Hepatic stellate cell (primary cell): ENCODE measurements at regions not wholly inside any gene's neighbourhood (a gene's known extent, or its start where the extent isn't known, plus 50 kb on each side); places are given as distances from the start of the nearest gene placed in this dataset.
"Not testable (repeated sequence)": the region's sequence is repeated elsewhere in the genome, so short reads cannot be mapped to it uniquely, and the experiment has no call there.

Source experiments
- DNase-seq: peaks from one replicate; pipeline ENCODE4 v3.0.0; 2011; ENCODE audit warnings: low spot score

DNA sequence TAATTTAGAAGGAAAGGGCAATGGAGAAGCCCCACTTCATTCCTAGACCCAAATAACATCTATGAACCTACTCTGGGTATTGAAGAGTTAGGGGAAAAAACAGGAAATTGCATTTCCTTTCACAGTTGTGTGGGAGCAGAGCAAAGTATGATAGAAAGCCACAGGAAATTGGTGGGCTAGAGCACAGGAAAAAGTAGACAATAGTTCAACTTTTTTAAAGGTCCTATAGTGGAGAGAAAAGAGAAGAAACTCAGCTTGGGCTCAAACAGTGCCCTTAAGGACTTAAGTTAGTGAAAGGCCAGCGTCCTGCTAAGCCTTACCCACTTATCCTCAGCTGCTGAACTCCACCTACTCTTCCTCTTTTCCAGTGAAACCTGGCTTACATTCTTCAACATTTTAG is 258.1 kb downstream of the DPY19L2 start:
- DNase-seq, result no peak

DNA sequence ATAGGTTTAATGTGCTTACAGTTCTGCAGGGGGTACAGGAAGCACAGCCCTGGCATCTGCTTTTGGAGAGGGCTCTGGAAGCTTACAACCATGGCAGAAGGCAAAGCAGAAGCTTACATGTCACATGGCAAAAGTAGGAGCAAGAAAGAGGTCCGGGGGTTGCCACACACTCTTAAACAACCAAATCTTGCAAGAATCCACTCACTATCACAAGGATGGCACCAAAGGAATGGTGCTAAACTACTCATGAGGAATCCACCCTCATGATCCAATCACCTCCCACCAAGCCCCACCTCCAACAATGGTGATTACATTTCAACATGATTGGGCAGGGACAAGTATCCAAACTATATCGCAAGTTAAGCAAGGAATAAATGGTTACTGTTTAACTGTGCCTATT is 255.8 kb upstream of the AVPR1A start:
- no peak for DNase-seq

DNA sequence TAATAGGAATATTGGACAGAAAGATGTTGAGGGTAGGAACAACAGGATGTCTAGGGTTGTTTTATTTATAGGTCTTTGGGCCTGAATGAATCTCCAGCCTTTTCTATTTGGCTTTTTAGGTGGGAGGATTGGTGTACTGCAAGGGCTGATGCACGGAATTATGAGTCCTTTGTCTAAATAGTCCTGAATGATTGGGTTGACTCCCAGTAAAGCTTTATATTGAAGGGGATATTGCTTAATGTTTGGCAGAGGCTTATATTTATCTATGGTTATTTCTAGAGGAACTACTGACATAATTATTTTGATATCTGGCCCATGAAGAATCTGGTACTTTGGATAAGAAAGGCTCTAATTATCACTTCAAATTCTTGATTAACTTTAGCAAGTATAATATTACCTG is 253.6 kb upstream of the AVPR1A start:
- DNase-seq, result no peak

DNA sequence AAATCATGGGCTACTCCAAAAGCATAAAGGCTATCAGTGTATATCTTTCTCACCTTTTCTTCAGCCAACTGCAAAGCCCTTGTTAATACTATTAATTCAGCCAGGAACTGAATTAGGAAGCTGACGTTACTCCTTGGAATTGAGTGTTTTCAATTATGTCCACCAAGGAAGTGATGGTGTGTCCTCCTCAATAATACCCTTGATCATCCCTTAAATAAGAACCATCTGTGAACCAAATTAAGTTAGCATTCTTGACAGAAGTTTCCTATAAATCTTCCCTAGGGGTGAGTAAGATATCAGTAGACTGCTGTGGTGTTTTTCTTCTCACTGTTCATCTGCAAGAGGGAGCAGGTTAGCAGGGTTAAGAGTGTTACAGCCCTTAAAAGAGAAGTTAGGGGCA is 252.3 kb upstream of the AVPR1A start:
- DNase-seq, result no peak

DNA sequence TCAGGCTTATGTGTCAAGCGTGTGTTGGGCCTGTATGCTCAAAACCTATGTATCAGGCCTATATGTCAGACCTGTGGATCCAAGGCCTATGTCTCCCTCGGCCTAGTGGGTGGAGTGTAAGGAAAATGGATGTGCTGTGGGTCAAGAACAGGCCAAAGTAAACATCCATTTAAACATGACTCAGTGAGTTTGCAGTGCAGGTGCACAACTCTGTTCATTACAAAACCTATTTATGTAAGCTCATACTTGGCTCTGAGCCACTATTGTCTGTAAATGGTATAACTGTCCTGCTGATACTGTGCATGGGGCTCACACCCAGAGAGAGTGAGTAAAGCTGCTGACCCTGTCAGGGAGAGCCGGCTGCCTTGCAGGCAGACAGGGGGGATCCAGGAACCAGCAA is 249.7 kb upstream of the AVPR1A start:
- no peak for DNase-seq

DNA sequence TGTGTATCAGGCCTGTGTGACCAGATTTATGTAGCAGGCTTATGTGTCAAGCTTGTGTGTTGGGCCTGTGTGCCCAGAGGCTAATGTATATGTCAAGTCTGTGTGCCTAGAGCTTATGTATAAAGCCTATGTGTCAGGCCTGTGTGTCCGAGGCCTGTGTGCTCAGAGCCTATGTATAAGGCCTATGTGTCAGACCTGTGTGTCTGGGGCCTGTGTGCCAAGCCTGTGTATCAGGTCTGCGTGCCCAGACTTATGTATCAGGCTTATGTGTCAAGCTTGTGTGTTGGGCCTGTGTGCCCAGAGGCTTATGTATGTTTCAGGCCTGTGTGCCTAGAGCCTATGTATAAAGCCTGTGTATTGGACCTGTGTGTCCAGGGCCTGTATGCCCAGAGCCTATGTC is 249.3 kb upstream of the AVPR1A start:
- DNase-seq, result no peak

DNA sequence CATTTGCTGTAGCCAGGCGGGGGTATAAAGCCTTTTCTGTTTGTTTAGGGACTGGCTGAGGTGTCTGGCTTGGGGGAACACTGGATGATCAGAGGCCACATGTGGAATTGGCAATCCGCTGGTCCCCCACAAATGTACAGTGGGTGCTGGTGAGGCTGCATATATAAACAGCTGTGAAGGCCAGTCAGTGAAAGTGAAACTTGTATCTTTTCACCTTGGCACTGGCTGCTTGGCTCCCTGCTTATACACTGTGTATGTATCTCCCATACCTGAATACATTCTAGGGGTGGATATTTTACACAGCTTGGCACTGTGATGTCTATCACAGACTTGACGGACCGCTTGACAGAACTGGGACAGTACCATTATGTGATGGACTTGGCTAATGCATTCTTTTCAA is 246.8 kb upstream of the AVPR1A start:
- no peak for DNase-seq

DNA sequence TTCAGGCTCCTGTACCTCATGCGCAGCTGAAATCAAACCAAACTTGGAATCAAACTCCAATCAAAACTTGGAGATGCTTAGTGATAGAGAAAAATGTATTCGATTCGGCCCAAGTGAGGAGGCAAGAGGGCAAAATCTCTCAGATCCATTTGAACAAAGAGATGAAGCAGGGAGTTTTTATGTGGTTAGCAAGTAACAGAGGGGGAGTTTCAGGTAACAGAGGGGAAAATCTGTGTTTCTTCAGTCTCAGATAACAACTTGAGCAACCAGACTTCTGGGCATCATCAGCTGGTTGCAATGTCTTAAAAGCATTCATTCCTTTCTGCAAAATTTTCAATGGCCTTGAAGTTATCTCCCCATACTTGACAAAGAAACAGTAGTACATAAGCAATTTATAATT is 245.1 kb upstream of the AVPR1A start:
- no peak for DNase-seq

DNA sequence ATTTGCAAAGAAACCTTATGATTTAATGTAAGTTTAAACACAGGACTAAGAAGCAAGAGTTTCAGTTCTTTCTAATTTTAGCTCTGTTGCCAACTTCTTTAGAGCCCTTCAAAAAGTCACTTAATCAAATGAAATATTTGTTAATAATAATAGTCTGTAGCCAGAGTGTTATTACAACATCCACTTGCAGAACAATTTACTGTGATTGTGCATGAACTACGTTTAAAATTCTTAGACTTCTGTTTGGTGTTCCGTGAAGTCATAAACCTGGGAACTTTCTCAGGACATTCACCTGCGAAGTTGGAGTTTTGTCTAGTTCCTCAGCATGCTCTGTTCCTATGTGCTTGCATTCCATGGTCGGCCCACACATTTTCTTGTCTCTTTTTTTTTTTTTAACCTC is 244.0 kb upstream of the AVPR1A start:
- no peak for DNase-seq

DNA sequence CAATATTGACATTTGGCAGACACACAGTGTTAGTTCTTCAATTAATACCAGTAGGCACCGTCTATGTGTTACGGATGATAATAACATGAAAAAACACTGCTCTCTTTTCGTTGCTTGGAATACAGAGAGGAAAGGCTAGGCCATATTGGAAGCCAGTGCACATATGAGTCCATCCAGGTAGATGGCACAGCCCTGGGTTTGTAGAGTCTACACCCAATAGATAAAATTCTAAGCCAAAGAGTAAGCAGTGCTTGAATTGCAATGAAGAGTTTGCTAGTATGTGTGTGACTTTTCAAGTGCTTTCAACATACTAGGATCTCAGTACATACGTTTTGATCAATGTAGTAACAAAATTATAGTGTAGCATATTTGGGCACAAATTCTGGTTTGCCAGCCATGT is 243.3 kb upstream of the AVPR1A start:
- no peak for DNase-seq

DNA sequence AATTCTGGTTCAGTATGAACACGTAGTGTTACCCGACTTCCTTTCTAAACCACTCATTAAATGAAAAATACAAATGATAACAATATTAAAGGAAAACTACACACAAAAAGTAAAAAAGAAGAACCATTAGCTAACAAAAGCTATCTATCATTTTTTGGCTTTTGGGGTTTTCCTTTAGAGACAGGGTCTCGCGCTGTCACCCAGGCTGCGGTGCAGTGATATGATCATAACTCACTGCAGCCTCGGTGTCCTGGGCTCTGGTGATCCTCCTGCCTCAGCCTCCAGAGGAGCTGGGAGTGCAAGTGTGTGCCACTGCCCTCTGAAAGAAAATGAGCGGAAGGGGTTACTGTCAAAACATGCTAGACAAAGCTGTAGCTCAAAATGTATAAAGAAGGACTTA is 238.2 kb upstream of the AVPR1A start:
- no peak for DNase-seq

DNA sequence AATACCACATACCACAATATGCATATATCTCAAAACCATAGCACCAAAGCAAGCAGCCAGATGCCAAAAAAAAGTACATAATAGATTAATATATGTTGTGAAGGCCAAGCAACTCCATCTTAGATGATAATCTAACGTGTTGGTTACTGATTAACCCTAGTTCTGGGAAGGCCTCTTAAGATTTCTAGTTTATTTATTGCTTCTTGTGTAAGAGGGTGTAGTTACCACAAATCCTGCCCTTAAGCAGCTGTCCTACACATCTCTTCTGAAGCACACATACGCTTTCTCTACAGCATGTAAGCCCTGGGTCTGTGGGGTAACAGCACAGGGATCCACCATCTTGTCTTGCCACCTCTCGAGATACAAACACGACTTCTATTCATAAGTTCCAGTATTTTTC is 236.8 kb upstream of the AVPR1A start:
- DNase-seq, result no peak

DNA sequence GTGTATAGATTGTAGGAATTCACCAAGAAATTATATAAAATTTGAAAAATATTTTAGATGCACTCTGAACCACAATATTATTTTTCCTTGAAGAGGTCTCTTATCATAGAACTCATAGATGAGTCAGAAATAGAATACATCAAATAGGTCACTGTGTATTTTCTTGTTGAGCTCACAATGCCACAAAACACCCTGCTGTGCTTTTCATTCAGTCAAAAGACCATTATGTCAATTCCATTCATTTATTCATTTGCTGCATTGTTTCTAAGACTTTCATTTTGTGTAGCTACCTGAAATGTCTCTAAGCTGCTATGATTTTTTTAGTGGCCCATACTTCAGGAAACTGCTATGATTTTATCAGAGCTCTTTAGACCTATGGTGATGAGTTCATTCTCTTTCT is 231.9 kb upstream of the AVPR1A start:
- no peak for DNase-seq

DNA sequence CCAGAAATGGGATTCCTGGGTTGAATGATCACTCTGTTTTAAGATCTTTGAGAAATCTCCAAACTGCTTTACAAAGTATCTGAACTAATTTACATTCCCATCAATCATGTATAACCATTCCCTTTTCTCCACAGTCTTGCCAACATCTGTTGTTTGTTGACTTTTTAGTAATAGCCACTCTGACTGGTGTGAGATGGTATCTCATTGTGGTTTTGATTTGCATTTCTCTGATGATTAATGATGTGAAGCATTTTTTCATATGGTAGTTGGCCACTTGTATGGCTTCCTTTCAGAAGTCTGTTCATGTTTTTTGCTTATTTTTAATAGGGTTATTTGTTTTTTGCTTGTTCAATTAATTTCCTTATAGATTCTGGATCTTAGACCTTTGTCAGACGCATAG is 211.8 kb upstream of the AVPR1A start:
- DNase-seq, result no peak

DNA sequence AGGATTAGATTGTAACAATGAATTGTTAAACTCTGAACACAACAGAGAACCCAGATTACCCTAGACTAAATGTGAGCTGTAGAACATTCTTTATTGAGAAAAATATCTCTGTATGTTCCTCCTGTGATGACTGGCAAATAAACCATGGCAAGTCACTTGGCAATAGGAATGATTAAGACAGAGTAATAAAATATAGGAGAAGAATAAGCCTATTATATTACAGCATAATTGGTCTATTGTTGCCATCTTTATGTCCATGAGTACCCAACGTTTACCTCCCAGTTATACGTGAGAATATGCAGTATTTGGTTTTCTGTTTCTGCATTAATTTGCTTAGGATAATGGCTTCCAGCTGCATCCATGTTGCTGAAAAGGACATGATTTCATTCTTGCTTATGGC is 211.2 kb upstream of the AVPR1A start:
- DNase-seq, result no peak

DNA sequence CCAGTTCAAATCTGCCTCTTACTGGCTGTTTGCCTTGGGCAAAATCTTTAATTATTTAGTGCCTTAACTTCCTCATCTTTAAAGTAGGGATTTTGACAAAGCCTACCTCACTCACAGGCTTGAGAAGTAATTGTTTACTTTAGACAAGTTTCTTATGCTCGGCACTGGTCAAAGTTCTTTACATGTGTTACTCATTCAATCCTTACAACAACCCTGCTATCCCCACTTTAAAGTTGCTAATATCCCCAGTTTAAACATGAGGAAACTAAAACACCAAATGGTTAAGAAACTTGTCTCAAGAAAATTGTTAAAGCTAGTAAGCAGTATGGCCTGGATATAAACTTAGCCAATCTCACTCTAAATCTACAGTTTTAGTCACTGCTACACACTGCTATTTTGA is 204.0 kb upstream of the AVPR1A start:
- no peak for DNase-seq

DNA sequence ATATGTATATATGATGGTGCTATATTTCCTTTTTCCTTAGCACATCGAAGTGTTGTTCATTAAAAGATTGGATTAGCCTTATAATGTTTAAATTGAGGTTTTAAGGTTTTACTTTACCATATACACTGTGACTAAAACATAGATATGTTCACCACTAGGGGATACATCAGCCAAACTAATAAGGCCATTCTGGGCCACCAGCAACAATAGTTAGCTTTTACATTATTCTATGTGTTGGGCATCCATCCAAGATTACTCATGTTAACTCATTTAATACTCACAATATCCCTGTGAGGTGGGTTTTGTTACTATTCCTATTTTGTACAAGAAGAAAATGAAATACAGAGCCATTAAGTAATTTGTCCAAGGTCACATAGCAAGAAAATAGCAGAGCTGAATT is 202.6 kb upstream of the AVPR1A start:
- DNase-seq, result no peak

DNA sequence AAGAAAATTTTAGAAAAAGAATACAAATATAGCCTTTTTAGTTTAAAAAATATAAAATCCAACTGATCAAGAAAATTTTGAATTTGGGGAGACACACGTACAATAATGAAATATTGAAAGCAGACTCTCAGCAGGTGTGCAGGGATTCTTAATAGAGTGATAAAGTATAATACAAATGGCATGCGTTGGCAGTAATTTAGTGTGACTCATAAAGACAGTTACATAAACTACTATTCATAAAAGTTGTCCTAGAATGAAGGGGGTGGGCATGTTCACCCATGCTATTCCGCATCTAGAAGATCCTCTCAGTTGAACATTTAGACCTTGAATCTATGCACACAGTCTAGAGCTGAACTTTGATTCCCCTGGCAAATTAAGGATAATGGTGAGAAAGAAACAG is 200.4 kb upstream of the AVPR1A start:
- no peak for DNase-seq

DNA sequence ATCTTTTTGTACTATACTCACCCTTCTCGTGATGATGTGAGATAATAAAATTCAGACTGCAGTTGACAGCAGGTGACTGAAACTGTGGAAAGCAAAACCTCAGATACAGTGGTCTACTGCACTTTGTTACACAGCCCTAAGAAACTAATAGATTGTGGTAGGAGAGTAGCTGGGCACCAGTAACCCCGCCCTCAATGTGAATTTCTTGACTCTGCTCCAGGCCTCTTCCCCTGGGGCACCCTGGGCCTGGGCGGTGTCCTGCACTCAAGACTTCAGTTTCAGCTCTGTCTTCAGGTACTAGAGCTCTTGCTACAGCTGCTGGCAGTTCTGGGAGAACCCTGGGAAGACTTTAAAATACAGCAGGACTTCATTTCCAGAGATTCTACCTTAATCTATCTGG is 197.6 kb upstream of the AVPR1A start:
- DNase-seq, result no peak

DNA sequence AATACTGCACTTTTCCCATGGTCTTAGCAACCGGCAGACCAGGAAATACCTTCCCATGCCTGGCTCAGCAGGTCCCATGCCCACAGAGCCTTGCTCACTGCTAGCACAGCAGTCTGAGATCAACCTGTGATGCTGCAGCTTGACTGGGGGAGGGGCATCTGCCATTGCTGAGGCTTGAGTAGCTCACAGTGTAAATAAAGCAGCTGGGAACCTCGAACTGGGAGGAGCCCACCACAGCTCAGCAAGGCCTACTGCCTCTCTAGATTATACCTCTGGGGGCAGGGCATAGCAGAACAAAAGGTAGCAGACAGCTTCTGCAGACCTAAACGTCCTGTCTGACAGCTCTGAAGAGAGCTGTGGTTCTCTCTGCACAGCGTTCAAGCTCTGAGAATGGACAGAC is 186.2 kb upstream of the AVPR1A start:
- DNase-seq, result not testable (repeated sequence)

DNA sequence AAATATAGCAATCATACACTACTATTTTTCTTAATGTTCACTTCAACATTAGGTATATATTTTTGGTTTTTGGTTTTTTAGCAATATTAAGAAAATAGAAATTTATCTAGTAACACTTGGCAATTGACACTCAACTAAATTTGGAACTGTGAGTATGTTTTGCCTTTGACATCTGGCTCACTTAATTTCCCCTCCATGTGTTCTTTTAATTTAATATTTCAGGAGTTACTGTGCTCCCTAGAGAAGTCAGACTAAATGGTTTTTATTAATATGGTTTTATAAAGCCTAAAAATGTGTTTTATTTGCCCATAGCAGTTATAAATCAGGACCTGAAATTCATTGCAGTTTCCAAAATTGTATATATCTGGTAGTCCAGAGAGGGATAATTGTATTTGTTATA is 175.3 kb upstream of the AVPR1A start:
- DNase-seq, result no peak

DNA sequence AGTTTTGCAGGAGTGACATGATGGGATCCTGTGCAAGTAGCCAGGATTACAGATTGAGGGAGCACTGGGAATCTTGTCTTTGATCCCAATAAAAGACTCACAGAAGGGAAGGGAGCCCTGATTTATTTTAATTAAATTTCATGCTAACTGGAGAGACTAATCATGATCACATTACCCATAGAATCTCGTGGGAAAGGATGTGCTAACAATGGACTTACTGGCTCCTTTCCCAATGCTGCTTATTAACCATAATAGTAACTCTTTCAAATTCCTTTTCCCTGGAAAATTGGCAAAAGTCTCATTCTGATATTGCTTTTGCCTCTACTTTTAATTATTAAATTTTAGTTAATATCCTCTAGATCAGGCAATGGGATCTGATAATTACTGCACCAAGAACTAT is 174.8 kb upstream of the AVPR1A start:
- DNase-seq, result no peak

DNA sequence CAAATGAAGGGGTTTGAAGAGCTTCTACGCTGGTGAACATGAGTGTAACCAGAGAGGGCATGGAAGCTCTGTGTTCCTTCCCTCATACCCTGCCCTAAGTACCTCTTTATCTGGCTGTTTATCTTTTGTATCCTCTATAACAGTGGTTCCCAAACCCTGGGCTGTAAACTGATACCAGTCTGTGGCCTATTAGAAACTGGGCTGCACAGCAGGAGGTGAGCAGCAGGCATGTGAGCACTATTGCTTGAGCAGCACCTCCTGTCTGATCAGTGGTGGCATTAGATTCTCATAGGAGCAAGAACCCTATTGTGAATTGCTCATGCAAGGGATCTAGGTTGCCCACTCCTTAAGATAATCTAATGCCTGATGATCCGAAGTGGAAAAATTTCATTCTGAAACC is 172.9 kb upstream of the AVPR1A start:
- DNase-seq, result no peak

DNA sequence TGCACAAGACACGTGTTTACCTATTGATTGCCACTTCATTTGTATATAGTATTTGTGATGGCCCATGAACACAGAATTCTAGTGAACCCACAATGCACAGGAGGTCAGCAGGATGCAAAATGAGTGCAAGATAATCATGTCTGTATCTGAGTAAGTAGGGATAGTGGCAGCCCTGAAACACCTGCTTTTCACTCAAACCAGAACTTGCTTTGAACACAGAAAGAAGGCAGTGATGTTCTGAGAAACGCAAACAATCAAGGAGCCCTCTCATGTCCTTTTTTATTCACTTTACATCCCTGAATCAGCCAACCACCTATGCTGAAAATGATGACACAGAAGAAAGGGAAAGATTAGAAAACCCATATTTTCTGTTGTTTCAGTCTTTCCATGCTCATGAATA is 170.4 kb upstream of the AVPR1A start:
- DNase-seq, result no peak

DNA sequence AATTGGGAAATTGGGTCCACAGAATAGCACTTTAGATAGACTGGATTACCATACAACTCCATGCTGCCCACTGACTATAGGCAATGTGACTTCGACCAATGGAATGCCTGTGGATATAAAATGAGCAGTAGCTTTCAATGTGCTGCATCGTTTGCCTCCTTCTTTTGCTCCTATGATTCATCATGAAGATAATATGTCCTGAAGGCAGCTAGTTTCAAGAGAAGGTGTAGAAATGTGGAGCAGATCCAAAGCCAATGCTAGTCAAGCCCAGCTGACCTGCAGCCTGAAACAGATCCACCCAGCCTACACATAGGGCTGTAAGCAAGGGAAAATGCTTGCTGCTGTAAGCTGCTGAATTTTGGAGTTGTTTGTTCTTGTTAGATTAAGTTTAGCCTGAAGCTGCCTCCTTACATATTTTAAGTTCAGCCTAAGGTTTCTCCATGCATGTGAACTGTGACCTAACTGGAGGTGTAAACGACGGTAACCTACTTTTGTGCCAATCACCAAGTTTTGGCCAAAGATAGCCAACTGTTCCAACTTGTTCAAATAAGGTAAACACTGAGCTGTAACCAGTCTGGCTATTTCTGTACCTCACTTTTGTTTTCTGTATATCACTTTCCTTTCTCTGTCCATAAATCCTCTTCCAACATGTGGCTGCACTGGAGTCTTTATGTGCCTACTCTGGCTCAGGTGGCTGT is 169.1 kb upstream of the AVPR1A start:
- DNase-seq, result no peak
